GM12891 (cell line): ENCODE measurements at regions not wholly inside any gene's neighbourhood (a gene's known extent, or its start where the extent isn't known, plus 50 kb on each side); places are given as distances from the start of the nearest gene placed in this dataset.

Source experiments
- POLR2A ChIP-seq: IDR thresholded peaks from 2 replicates; pipeline ENCODE4 v1.6.1; 2011; ENCODE audit warnings: low read depth, low read length, control low read depth
- POLR2AphosphoS5 ChIP-seq: IDR thresholded peaks from 2 replicates; pipeline ENCODE4 v1.6.1; 2011; ENCODE audit warnings: low read depth, low read length, control low read depth
- TAF1 ChIP-seq: IDR thresholded peaks from 2 replicates; pipeline ENCODE4 v1.6.1; 2011; ENCODE audit warnings: low read depth, low read length, control low read depth

- TF ChIP-seq POLR2A (no peak), POLR2AphosphoS5 (no peak), TAF1 (no peak)
Measured at GRCh38 chr4:179597301-179597700, 2155.1 kb upstream of the AGA start.
